Trophoblast cell (in vitro differentiated cells and primary cell): ENCODE measurements at regions not wholly inside any gene's neighbourhood (a gene's known extent, or its start where the extent isn't known, plus 50 kb on each side); places are given as distances from the start of the nearest gene placed in this dataset.
"Not testable (repeated sequence)": the region's sequence is repeated elsewhere in the genome, so short reads cannot be mapped to it uniquely, and the experiment has no call there.

Source experiments
- DNase-seq, 2 donors: peaks; one replicate each; pipeline ENCODE4 v3.0.0-alpha.2; 2016
- H2AFZ ChIP-seq: 2 replicates; pipeline ENCODE4 v1.6.1; 2013; ENCODE audit warnings: low read length, moderate library complexity, mild to moderate bottlenecking; ENCODE audit not compliant: insufficient read depth, poor library complexity
- H2AK5ac ChIP-seq: 2 replicates; pipeline ENCODE4 v1.6.1; 2013; ENCODE audit warnings: mild to moderate bottlenecking, low read length
- H2BK120ac ChIP-seq: 2 replicates; pipeline ENCODE4 v1.6.1; 2013; ENCODE audit warnings: low read length, mild to moderate bottlenecking, moderate library complexity; ENCODE audit not compliant: insufficient read depth, poor library complexity
- H2BK12ac ChIP-seq: 2 replicates; pipeline ENCODE4 v1.6.1; 2013; ENCODE audit warnings: mild to moderate bottlenecking, low read length, moderate library complexity
- H2BK5ac ChIP-seq: 2 replicates; pipeline ENCODE4 v1.6.1; 2013; ENCODE audit warnings: low read length, low read depth, moderate library complexity, mild to moderate bottlenecking; ENCODE audit not compliant: poor library complexity
- H3K14ac ChIP-seq: 2 replicates; pipeline ENCODE4 v1.6.1; 2013; ENCODE audit warnings: mild to moderate bottlenecking, low read length
- H3K18ac ChIP-seq: 2 replicates; pipeline ENCODE4 v1.6.1; 2013; ENCODE audit warnings: mild to moderate bottlenecking, low read length
- H3K23ac ChIP-seq: 2 replicates; pipeline ENCODE4 v1.6.1; 2013; ENCODE audit warnings: low read length
- H3K27ac ChIP-seq: 2 replicates; pipeline ENCODE4 v1.5.1; 2013; ENCODE audit warnings: low read depth, mild to moderate bottlenecking, inconsistent platforms, low read length, moderate library complexity
- H3K27me3 ChIP-seq: 2 replicates; pipeline ENCODE4 v1.6.1; 2013; ENCODE audit warnings: inconsistent platforms, mild to moderate bottlenecking, low read length, moderate library complexity; ENCODE audit not compliant: insufficient read depth
- H3K36me3 ChIP-seq, 2 experiments: 1 replicate in 1 of 2; 2 replicates in 1 of 2; pipeline ENCODE4 v1.6.1; 2013; ENCODE audit warnings: low read length in 2 of 2, mild to moderate bottlenecking in 2 of 2, moderate library complexity in 1 of 2; ENCODE audit not compliant: insufficient read depth in 2 of 2, control insufficient read depth in 1 of 2
- H3K4ac ChIP-seq: 2 replicates; pipeline ENCODE4 v1.6.1; 2013; ENCODE audit warnings: low read depth, mild to moderate bottlenecking, low read length, moderate library complexity
- H3K4me1 ChIP-seq, 2 experiments: 1 replicate in 1 of 2; 2 replicates in 1 of 2; pipeline ENCODE4 v1.6.1; 2013; ENCODE audit warnings: low read length in 2 of 2, mild to moderate bottlenecking in 2 of 2, moderate library complexity in 1 of 2; ENCODE audit not compliant: insufficient read depth in 2 of 2, control insufficient read depth in 1 of 2
- H3K4me2 ChIP-seq: 2 replicates; pipeline ENCODE4 v1.6.1; 2013; ENCODE audit warnings: inconsistent platforms, mild to moderate bottlenecking, low read length, moderate library complexity
- H3K4me3 ChIP-seq: 2 replicates; pipeline ENCODE4 v1.5.1; 2013; ENCODE audit warnings: mild to moderate bottlenecking, low read depth, low read length, inconsistent platforms
- H3K79me1 ChIP-seq: one replicate; pipeline ENCODE4 v1.6.1; 2013; ENCODE audit warnings: low read length
- H3K79me2 ChIP-seq: 2 replicates; pipeline ENCODE4 v1.6.1; 2013; ENCODE audit warnings: low read length, mild to moderate bottlenecking; ENCODE audit not compliant: control insufficient read depth, insufficient read depth, poor library complexity
- H3K9ac ChIP-seq: 2 replicates; pipeline ENCODE4 v1.6.1; 2013; ENCODE audit warnings: mild to moderate bottlenecking, low read length
- H3K9me3 ChIP-seq: 2 replicates; pipeline ENCODE4 v1.6.1; 2013; ENCODE audit warnings: low read depth, mild to moderate bottlenecking, control low read depth, inconsistent platforms, low read length; ENCODE audit not compliant: insufficient read depth
- H4K12ac ChIP-seq: 2 replicates; pipeline ENCODE4 v1.6.1; 2013; ENCODE audit warnings: low read depth, mild to moderate bottlenecking, low read length, moderate library complexity
- H4K8ac ChIP-seq: 2 replicates; pipeline ENCODE4 v1.6.1; 2013; ENCODE audit warnings: low read depth, mild to moderate bottlenecking, low read length, moderate library complexity
- H4K91ac ChIP-seq: one replicate; pipeline ENCODE4 v1.6.1; 2013; ENCODE audit warnings: low read depth, mild to moderate bottlenecking, low read length, moderate library complexity
- WGBS: extraction: QIAGEN DNeasy Blood & Tissue Kit; methylation state at CpG from one replicate; pipeline ENCODE4 v1.1.7; 2013; ENCODE audit warnings: missing lambda C conversion rate; ENCODE audit not compliant: insufficient read length, insufficient coverage; ENCODE audit errors: extremely low coverage; 5-methylcytosine and 5-hydroxymethylcytosine counted together

DNA sequence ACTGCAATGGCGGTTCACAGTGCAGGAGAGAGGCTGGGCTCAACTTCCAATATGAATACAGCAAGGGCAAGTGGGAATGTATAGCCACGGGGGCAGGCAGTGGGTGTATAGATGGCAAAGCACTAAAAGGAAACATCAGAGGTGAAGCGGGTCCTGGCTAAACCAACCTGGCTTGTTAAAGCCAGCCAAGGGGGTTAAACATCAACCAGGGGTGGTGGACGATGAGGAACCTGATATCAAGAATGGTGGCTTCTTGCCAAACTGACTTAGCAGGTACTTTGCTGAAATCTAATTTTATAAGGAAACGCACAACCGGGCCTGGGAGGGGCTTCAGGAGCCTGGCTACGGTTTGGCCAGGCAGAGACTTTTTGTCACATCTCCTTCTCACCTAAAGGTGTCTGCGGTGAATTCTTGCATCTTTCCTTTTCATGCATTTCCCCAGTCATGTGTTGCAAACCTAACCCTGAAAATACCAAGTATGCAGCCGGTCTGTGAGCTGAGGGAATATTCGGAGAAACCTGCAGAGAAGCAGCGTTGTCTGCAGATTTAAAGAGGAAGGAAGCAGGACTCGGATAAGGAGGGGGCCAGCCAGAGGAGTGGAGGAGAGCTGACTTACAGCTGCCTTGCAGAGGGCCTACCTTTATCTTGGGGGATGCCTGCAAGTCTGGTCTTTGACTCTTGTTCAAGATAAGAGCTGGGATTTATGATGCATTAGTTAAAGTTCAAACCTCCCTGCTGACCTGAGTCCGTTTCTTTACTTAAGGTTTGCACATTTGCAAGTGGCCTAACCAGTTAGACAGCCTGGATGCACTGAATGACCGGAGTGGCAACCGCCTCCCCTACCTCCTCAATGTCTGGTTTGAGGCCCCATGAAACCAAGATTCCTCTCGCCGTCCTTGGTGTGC is 309.1 kb upstream of the USP9Y start:
- not testable (repeated sequence) for H2BK120ac ChIP-seq, H3K9me3 ChIP-seq, H3K14ac ChIP-seq, H4K8ac ChIP-seq, H3K4me3 ChIP-seq, H3K4me2 ChIP-seq, H2BK5ac ChIP-seq, H3K9ac ChIP-seq, H3K4me1 ChIP-seq, H3K36me3 ChIP-seq, H3K79me1 ChIP-seq, H2AK5ac ChIP-seq, H4K91ac ChIP-seq, H3K18ac ChIP-seq, H3K27me3 ChIP-seq, H2BK12ac ChIP-seq, H3K23ac ChIP-seq, H3K27ac ChIP-seq, H3K79me2 ChIP-seq, H4K12ac ChIP-seq, H3K4ac ChIP-seq, H2AFZ ChIP-seq
- no CpG with 5 or more reads among the region's 17 CpGs for WGBS
- DNase-seq: peak in 1 of 2 donors; percentile 33

DNA sequence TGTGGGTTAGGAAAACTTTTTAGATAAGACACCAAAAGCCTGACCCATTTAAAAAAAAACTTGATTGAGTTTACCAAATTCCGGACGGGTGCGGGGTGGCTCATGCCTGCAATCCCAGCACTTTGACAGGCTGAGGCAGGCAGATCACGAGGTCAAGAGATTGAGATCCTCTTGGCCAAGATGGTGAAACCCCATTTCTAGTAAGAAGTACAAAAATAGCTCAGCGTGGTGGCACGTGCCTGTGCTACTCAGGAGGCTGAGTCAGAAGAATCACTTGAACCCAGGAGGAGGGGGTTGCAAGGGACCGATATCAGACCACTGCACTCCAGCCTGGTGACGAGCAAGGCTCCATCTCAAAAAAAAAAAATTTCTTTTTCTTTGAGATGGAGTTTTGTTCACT is 307.8 kb upstream of the USP9Y start:
- no peak overlapping the region for H3K4me3 ChIP-seq
- H2AK5ac ChIP-seq: no peak overlapping the region
- H4K8ac ChIP-seq: no peak overlapping the region
- H2BK12ac ChIP-seq: no peak overlapping the region
- H2BK5ac ChIP-seq: no peak overlapping the region
- no peaks in the 10 kb centered on the region for H3K36me3 ChIP-seq
- H3K4me2 ChIP-seq: no peak overlapping the region
- no peak overlapping the region for H3K14ac ChIP-seq
- no peaks in the 10 kb centered on the region for H3K9me3 ChIP-seq
- no peak overlapping the region for H3K23ac ChIP-seq
- no peak overlapping the region for H3K18ac ChIP-seq
- no peak overlapping the region for H2BK120ac ChIP-seq
- no peak overlapping the region for H3K27ac ChIP-seq
- H3K4me1 ChIP-seq: peaks cover 3 to 4% of the 10 kb centered on the region in 2 experiments
- no peaks in the 10 kb centered on the region for H3K79me2 ChIP-seq
- H4K91ac ChIP-seq: peak overlapping the region; percentile 14
- no peak for DNase-seq
- no peak overlapping the region for H3K9ac ChIP-seq
- no peak overlapping the region for H2AFZ ChIP-seq
- no peak overlapping the region for H3K4ac ChIP-seq
- H4K12ac ChIP-seq: no peak overlapping the region
- H3K79me1 ChIP-seq: no peaks in the 10 kb centered on the region
- no CpG with 5 or more reads among the region's 8 CpGs for WGBS
- no peaks in the 10 kb centered on the region for H3K27me3 ChIP-seq

GRCh38 chrY:12395381-12396120 is 305.5 kb upstream of the USP9Y start:
- peak overlapping the region; percentile 72 for H2BK120ac ChIP-seq
- not testable (repeated sequence) for H2BK12ac ChIP-seq, H3K4me2 ChIP-seq, H3K9me3 ChIP-seq, H3K79me2 ChIP-seq, H3K23ac ChIP-seq, H3K79me1 ChIP-seq, H3K27me3 ChIP-seq, H3K4me3 ChIP-seq, H3K4ac ChIP-seq, H4K8ac ChIP-seq, H3K9ac ChIP-seq, H3K4me1 ChIP-seq, H3K27ac ChIP-seq, H3K14ac ChIP-seq, H2BK5ac ChIP-seq, H2AK5ac ChIP-seq, H3K36me3 ChIP-seq, H4K91ac ChIP-seq, H4K12ac ChIP-seq, H2AFZ ChIP-seq, H3K18ac ChIP-seq
- WGBS: no CpG with 5 or more reads among the region's 5 CpGs
- DNase-seq: peak in 1 of 2 donors; percentile 45

- H3K23ac ChIP-seq: no peak overlapping the region
- H2BK12ac ChIP-seq: no peak overlapping the region
- no peak overlapping the region for H3K9ac ChIP-seq
Measured at GRCh38 chrY:12403916-12404315, 297.1 kb upstream of the USP9Y start.

More at GRCh38 chrY:12403916-12404315, 297.1 kb upstream of the USP9Y start:
- Histone ChIP-seq H4K91ac (no peak overlapping the region), H3K14ac (no peak overlapping the region), H3K79me1 (no peaks in the 10 kb centered on the region), H3K4me3 (no peak overlapping the region), H2AFZ (no peak overlapping the region), H3K79me2 (no peaks in the 10 kb centered on the region), H3K9me3 (no peaks in the 10 kb centered on the region), H2BK120ac (no peak overlapping the region), H3K4me2 (no peak overlapping the region), H3K4me1 (no peaks in the 10 kb centered on the region), H2BK5ac (no peak overlapping the region), H3K4ac (no peak overlapping the region), H3K18ac (no peak overlapping the region), H4K12ac (no peak overlapping the region), H3K27me3 (no peaks in the 10 kb centered on the region), H3K36me3 (no peaks in the 10 kb centered on the region), H4K8ac (no peak overlapping the region), H3K27ac (no peak overlapping the region), H2AK5ac (no peak overlapping the region)
- WGBS: no CpG with 5 or more reads among the region's 3 CpGs
- DNase-seq: no peak
